ENCODE measurements at regions not wholly inside any gene's neighbourhood (a gene's known extent, or its start where the extent isn't known, plus 50 kb on each side); places are given as distances from the start of the nearest gene placed in this dataset.

GRCh38 chr3:7847021-7847420 is 654.6 kb upstream of the LMCD1 start:
- Histone ChIP-seq H3K4me3 (ENCODE audit: low read length in 2 of 2) (no peak overlapping the region), H3K27ac (ENCODE audit: low read depth in 2 of 2, low read length in 2 of 2) (no peak overlapping the region)

GRCh38 chr3:7847521-7847920 is 654.1 kb upstream of the LMCD1 start:
- Histone ChIP-seq H3K27me3 (ENCODE audit: control insufficient read depth in 2 of 2, insufficient read depth in 2 of 2, low read length in 2 of 2) (no peaks in the 10 kb centered on the region), H3K4me1 (ENCODE audit: control insufficient read depth in 2 of 2, insufficient read depth in 2 of 2, low read length in 2 of 2) (no peaks in the 10 kb centered on the region), H3K36me3 (ENCODE audit: control insufficient read depth in 2 of 2, insufficient read depth in 2 of 2, low read length in 2 of 2) (no peaks in the 10 kb centered on the region), H3K9ac (ENCODE audit: low read depth in 1 of 2, low read length in 2 of 2) (no peak overlapping the region), H3K27ac (ENCODE audit: low read depth in 2 of 2, low read length in 2 of 2) (no peak overlapping the region), H3K9me3 (ENCODE audit: control insufficient read depth in 2 of 2, low read length in 2 of 2) (no peaks in the 10 kb centered on the region), H3K4me3 (ENCODE audit: low read length in 2 of 2) (no peak overlapping the region)

More at GRCh38 chr3:7847021-7847420, 654.6 kb upstream of the LMCD1 start:
- no peaks in the 10 kb centered on the region for H3K36me3 ChIP-seq (ENCODE audit: control insufficient read depth in 2 of 2, insufficient read depth in 2 of 2, low read length in 2 of 2)
- H3K9ac ChIP-seq (ENCODE audit: low read depth in 1 of 2, low read length in 2 of 2), result no peak overlapping the region
- no peaks in the 10 kb centered on the region for H3K27me3 ChIP-seq (ENCODE audit: control insufficient read depth in 2 of 2, insufficient read depth in 2 of 2, low read length in 2 of 2)
- no peaks in the 10 kb centered on the region for H3K4me1 ChIP-seq (ENCODE audit: control insufficient read depth in 2 of 2, insufficient read depth in 2 of 2, low read length in 2 of 2)
- H3K9me3 ChIP-seq (ENCODE audit: control insufficient read depth in 2 of 2, low read length in 2 of 2), result no peaks in the 10 kb centered on the region

GRCh38 chr3:7854266-7854665 is 647.4 kb upstream of the LMCD1 start:
- no peak overlapping the region for H3K9ac ChIP-seq (ENCODE audit: low read depth in 1 of 2, low read length in 2 of 2)
- no peaks in the 10 kb centered on the region for H3K27me3 ChIP-seq (ENCODE audit: control insufficient read depth in 2 of 2, insufficient read depth in 2 of 2, low read length in 2 of 2)
- no peak overlapping the region for H3K27ac ChIP-seq (ENCODE audit: low read depth in 2 of 2, low read length in 2 of 2)
- H3K9me3 ChIP-seq (ENCODE audit: control insufficient read depth in 2 of 2, low read length in 2 of 2), result no peaks in the 10 kb centered on the region
- H3K36me3 ChIP-seq (ENCODE audit: control insufficient read depth in 2 of 2, insufficient read depth in 2 of 2, low read length in 2 of 2), result no peaks in the 10 kb centered on the region
- no peaks in the 10 kb centered on the region for H3K4me1 ChIP-seq (ENCODE audit: control insufficient read depth in 2 of 2, insufficient read depth in 2 of 2, low read length in 2 of 2)
- H3K4me3 ChIP-seq (ENCODE audit: low read length in 2 of 2), result no peak overlapping the region

GRCh38 chr3:7854721-7855120 is 646.9 kb upstream of the LMCD1 start:
- Histone ChIP-seq H3K4me3 (ENCODE audit: low read length in 2 of 2) (no peak overlapping the region), H3K4me1 (ENCODE audit: control insufficient read depth in 2 of 2, insufficient read depth in 2 of 2, low read length in 2 of 2) (no peaks in the 10 kb centered on the region), H3K9ac (ENCODE audit: low read depth in 1 of 2, low read length in 2 of 2) (no peak overlapping the region), H3K36me3 (ENCODE audit: control insufficient read depth in 2 of 2, insufficient read depth in 2 of 2, low read length in 2 of 2) (no peaks in the 10 kb centered on the region), H3K27me3 (ENCODE audit: control insufficient read depth in 2 of 2, insufficient read depth in 2 of 2, low read length in 2 of 2) (no peaks in the 10 kb centered on the region), H3K27ac (ENCODE audit: low read depth in 2 of 2, low read length in 2 of 2) (no peak overlapping the region), H3K9me3 (ENCODE audit: control insufficient read depth in 2 of 2, low read length in 2 of 2) (no peaks in the 10 kb centered on the region)

- Histone ChIP-seq H3K27ac (ENCODE audit: low read depth in 2 of 2, low read length in 2 of 2) (no peak overlapping the region), H3K27me3 (ENCODE audit: control insufficient read depth in 2 of 2, insufficient read depth in 2 of 2, low read length in 2 of 2) (no peaks in the 10 kb centered on the region), H3K36me3 (ENCODE audit: control insufficient read depth in 2 of 2, insufficient read depth in 2 of 2, low read length in 2 of 2) (no peaks in the 10 kb centered on the region), H3K9ac (ENCODE audit: low read depth in 1 of 2, low read length in 2 of 2) (no peak overlapping the region), H3K9me3 (ENCODE audit: control insufficient read depth in 2 of 2, low read length in 2 of 2) (no peaks in the 10 kb centered on the region), H3K4me1 (ENCODE audit: control insufficient read depth in 2 of 2, insufficient read depth in 2 of 2, low read length in 2 of 2) (no peaks in the 10 kb centered on the region), H3K4me3 (ENCODE audit: low read length in 2 of 2) (no peak overlapping the region)
These were observed 636.0 kb upstream of the LMCD1 start for GRCh38 chr3:7865611-7866010.

- Histone ChIP-seq H3K27ac (ENCODE audit: low read depth in 2 of 2, low read length in 2 of 2) (no peak overlapping the region), H3K9ac (ENCODE audit: low read depth in 1 of 2, low read length in 2 of 2) (no peak overlapping the region), H3K4me1 (ENCODE audit: control insufficient read depth in 2 of 2, insufficient read depth in 2 of 2, low read length in 2 of 2) (no peaks in the 10 kb centered on the region), H3K9me3 (ENCODE audit: control insufficient read depth in 2 of 2, low read length in 2 of 2) (no peaks in the 10 kb centered on the region), H3K27me3 (ENCODE audit: control insufficient read depth in 2 of 2, insufficient read depth in 2 of 2, low read length in 2 of 2) (no peaks in the 10 kb centered on the region), H3K4me3 (ENCODE audit: low read length in 2 of 2) (no peak overlapping the region), H3K36me3 (ENCODE audit: control insufficient read depth in 2 of 2, insufficient read depth in 2 of 2, low read length in 2 of 2) (no peaks in the 10 kb centered on the region)
These were observed 634.0 kb upstream of the LMCD1 start for GRCh38 chr3:7867587-7867986.

- no peak overlapping the region for H3K27ac ChIP-seq (ENCODE audit: low read depth in 2 of 2, low read length in 2 of 2)
- H3K27me3 ChIP-seq (ENCODE audit: control insufficient read depth in 2 of 2, insufficient read depth in 2 of 2, low read length in 2 of 2), result no peaks in the 10 kb centered on the region
- H3K4me3 ChIP-seq (ENCODE audit: low read length in 2 of 2), result no peak overlapping the region
- H3K9ac ChIP-seq (ENCODE audit: low read depth in 1 of 2, low read length in 2 of 2), result no peak overlapping the region
- no peaks in the 10 kb centered on the region for H3K36me3 ChIP-seq (ENCODE audit: control insufficient read depth in 2 of 2, insufficient read depth in 2 of 2, low read length in 2 of 2)
- no peaks in the 10 kb centered on the region for H3K4me1 ChIP-seq (ENCODE audit: control insufficient read depth in 2 of 2, insufficient read depth in 2 of 2, low read length in 2 of 2)
- H3K9me3 ChIP-seq (ENCODE audit: control insufficient read depth in 2 of 2, low read length in 2 of 2), result no peaks in the 10 kb centered on the region
These were observed 630.5 kb upstream of the LMCD1 start for GRCh38 chr3:7871003-7871560.

GRCh38 chr3:7874116-7874515 is 627.5 kb upstream of the LMCD1 start:
- Histone ChIP-seq H3K36me3 (ENCODE audit: control insufficient read depth in 2 of 2, insufficient read depth in 2 of 2, low read length in 2 of 2) (no peaks in the 10 kb centered on the region), H3K9me3 (ENCODE audit: control insufficient read depth in 2 of 2, low read length in 2 of 2) (no peaks in the 10 kb centered on the region), H3K27me3 (ENCODE audit: control insufficient read depth in 2 of 2, insufficient read depth in 2 of 2, low read length in 2 of 2) (no peaks in the 10 kb centered on the region), H3K9ac (ENCODE audit: low read depth in 1 of 2, low read length in 2 of 2) (no peak overlapping the region), H3K4me3 (ENCODE audit: low read length in 2 of 2) (no peak overlapping the region), H3K4me1 (ENCODE audit: control insufficient read depth in 2 of 2, insufficient read depth in 2 of 2, low read length in 2 of 2) (no peaks in the 10 kb centered on the region), H3K27ac (ENCODE audit: low read depth in 2 of 2, low read length in 2 of 2) (no peak overlapping the region)

GRCh38 chr3:7875925-7876324 is 625.7 kb upstream of the LMCD1 start:
- Histone ChIP-seq H3K36me3 (ENCODE audit: control insufficient read depth in 2 of 2, insufficient read depth in 2 of 2, low read length in 2 of 2) (no peaks in the 10 kb centered on the region), H3K4me3 (ENCODE audit: low read length in 2 of 2) (no peak overlapping the region), H3K27me3 (ENCODE audit: control insufficient read depth in 2 of 2, insufficient read depth in 2 of 2, low read length in 2 of 2) (no peaks in the 10 kb centered on the region), H3K4me1 (ENCODE audit: control insufficient read depth in 2 of 2, insufficient read depth in 2 of 2, low read length in 2 of 2) (no peaks in the 10 kb centered on the region), H3K9ac (ENCODE audit: low read depth in 1 of 2, low read length in 2 of 2) (no peak overlapping the region), H3K27ac (ENCODE audit: low read depth in 2 of 2, low read length in 2 of 2) (no peak overlapping the region), H3K9me3 (ENCODE audit: control insufficient read depth in 2 of 2, low read length in 2 of 2) (no peaks in the 10 kb centered on the region)

GRCh38 chr3:7876741-7877297 is 624.8 kb upstream of the LMCD1 start:
- Histone ChIP-seq H3K9me3 (ENCODE audit: control insufficient read depth in 2 of 2, low read length in 2 of 2) (no peaks in the 10 kb centered on the region), H3K36me3 (ENCODE audit: control insufficient read depth in 2 of 2, insufficient read depth in 2 of 2, low read length in 2 of 2) (no peaks in the 10 kb centered on the region), H3K4me1 (ENCODE audit: control insufficient read depth in 2 of 2, insufficient read depth in 2 of 2, low read length in 2 of 2) (no peaks in the 10 kb centered on the region), H3K9ac (ENCODE audit: low read depth in 1 of 2, low read length in 2 of 2) (no peak overlapping the region), H3K27ac (ENCODE audit: low read depth in 2 of 2, low read length in 2 of 2) (no peak overlapping the region), H3K4me3 (ENCODE audit: low read length in 2 of 2) (no peak overlapping the region), H3K27me3 (ENCODE audit: control insufficient read depth in 2 of 2, insufficient read depth in 2 of 2, low read length in 2 of 2) (no peaks in the 10 kb centered on the region)

- Histone ChIP-seq H3K9me3 (ENCODE audit: control insufficient read depth in 2 of 2, low read length in 2 of 2) (no peaks in the 10 kb centered on the region), H3K4me1 (ENCODE audit: control insufficient read depth in 2 of 2, insufficient read depth in 2 of 2, low read length in 2 of 2) (no peaks in the 10 kb centered on the region), H3K27me3 (ENCODE audit: control insufficient read depth in 2 of 2, insufficient read depth in 2 of 2, low read length in 2 of 2) (no peaks in the 10 kb centered on the region), H3K27ac (ENCODE audit: low read depth in 2 of 2, low read length in 2 of 2) (no peak overlapping the region), H3K36me3 (ENCODE audit: control insufficient read depth in 2 of 2, insufficient read depth in 2 of 2, low read length in 2 of 2) (no peaks in the 10 kb centered on the region), H3K9ac (ENCODE audit: low read depth in 1 of 2, low read length in 2 of 2) (no peak overlapping the region), H3K4me3 (ENCODE audit: low read length in 2 of 2) (no peak overlapping the region)
These were observed 624.3 kb upstream of the LMCD1 start for GRCh38 chr3:7877312-7877711.

Measured in mucosa of rectum (tissue), 2 donors.